ENCODE measurements at regions not wholly inside any gene's neighbourhood (a gene's known extent, or its start where the extent isn't known, plus 50 kb on each side); places are given as distances from the start of the nearest gene placed in this dataset.

- TF ChIP-seq CTCF (IDR thresholded peaks at IDR 0.05; ENCODE audit: low read depth, low read length) (no peak), MYC (IDR thresholded peaks at IDR 0.05; ENCODE audit: low read depth, low read length) (no peak), POLR2A (IDR thresholded peaks at IDR 0.05; ENCODE audit: extremely low read depth, insufficient read length) (no peak), MAX (IDR thresholded peaks at IDR 0.05; ENCODE audit: low read depth, low read length) (no peak)
- no peak for DNase-seq (ENCODE audit: low read depth)
- H3K4me3 ChIP-seq (ENCODE audit: low read depth, low read length), result no peak overlapping the region
These were observed 1205.4 kb downstream of the TBC1D22A start for GRCh38 chr22:47967831-47968230.

- no peak for DNase-seq (ENCODE audit: low read depth)
- TF ChIP-seq CTCF (IDR thresholded peaks at IDR 0.05; ENCODE audit: low read depth, low read length) (no peak), POLR2A (IDR thresholded peaks at IDR 0.05; ENCODE audit: extremely low read depth, insufficient read length) (no peak), MAX (IDR thresholded peaks at IDR 0.05; ENCODE audit: low read depth, low read length) (no peak), MYC (IDR thresholded peaks at IDR 0.05; ENCODE audit: low read depth, low read length) (no peak)
- no peak overlapping the region for H3K4me3 ChIP-seq (ENCODE audit: low read depth, low read length)
These were observed 1203.9 kb downstream of the TBC1D22A start for GRCh38 chr22:47966316-47966715.

DNA sequence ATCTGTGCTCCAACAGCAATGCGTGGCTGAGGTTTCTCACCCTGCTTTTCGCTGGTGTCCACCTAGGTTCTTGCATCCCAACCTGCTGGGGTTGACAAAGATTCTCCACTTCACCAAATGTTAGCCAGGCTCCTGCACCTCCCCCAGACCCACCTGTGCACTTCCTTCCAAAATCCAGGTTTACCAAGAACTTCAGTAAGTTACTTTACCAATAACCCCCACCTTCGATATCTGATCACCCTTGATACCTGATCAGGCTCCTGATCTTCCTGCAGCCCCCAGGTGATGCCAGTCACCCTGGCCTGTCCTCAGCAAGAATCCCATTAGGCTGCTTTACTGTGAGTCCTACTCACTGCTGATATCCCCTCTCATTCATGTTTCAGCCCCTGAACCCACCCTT lies 1203.4 kb downstream of the TBC1D22A start:
- TF ChIP-seq CTCF (IDR thresholded peaks at IDR 0.05; ENCODE audit: low read depth, low read length), result no peak
- no peak for TF ChIP-seq MYC (IDR thresholded peaks at IDR 0.05; ENCODE audit: low read depth, low read length)
- no peak for TF ChIP-seq POLR2A (IDR thresholded peaks at IDR 0.05; ENCODE audit: extremely low read depth, insufficient read length)
- no peak for TF ChIP-seq MAX (IDR thresholded peaks at IDR 0.05; ENCODE audit: low read depth, low read length)
- no peak overlapping the region for H3K4me3 ChIP-seq (ENCODE audit: low read depth, low read length)
- DNase-seq (ENCODE audit: low read depth), result no peak

GRCh38 chr22:47965066-47965465 lies 1202.6 kb downstream of the TBC1D22A start:
- TF ChIP-seq POLR2A (IDR thresholded peaks at IDR 0.05; ENCODE audit: extremely low read depth, insufficient read length) (no peak), MYC (IDR thresholded peaks at IDR 0.05; ENCODE audit: low read depth, low read length) (no peak), MAX (IDR thresholded peaks at IDR 0.05; ENCODE audit: low read depth, low read length) (no peak), CTCF (IDR thresholded peaks at IDR 0.05; ENCODE audit: low read depth, low read length) (no peak)
- DNase-seq (ENCODE audit: low read depth), result no peak
- no peak overlapping the region for H3K4me3 ChIP-seq (ENCODE audit: low read depth, low read length)

GRCh38 chr22:47963660-47964059 lies 1201.2 kb downstream of the TBC1D22A start:
- no peak for TF ChIP-seq MYC (IDR thresholded peaks at IDR 0.05; ENCODE audit: low read depth, low read length)
- TF ChIP-seq CTCF (IDR thresholded peaks at IDR 0.05; ENCODE audit: low read depth, low read length), result no peak
- no peak for TF ChIP-seq MAX (IDR thresholded peaks at IDR 0.05; ENCODE audit: low read depth, low read length)
- no peak for TF ChIP-seq POLR2A (IDR thresholded peaks at IDR 0.05; ENCODE audit: extremely low read depth, insufficient read length)
- no peak overlapping the region for H3K4me3 ChIP-seq (ENCODE audit: low read depth, low read length)
- no peak for DNase-seq (ENCODE audit: low read depth)

GRCh38 chr22:47957649-47958048 lies 1195.2 kb downstream of the TBC1D22A start:
- DNase-seq (ENCODE audit: low read depth), result no peak
- TF ChIP-seq MYC (IDR thresholded peaks at IDR 0.05; ENCODE audit: low read depth, low read length) (no peak), CTCF (IDR thresholded peaks at IDR 0.05; ENCODE audit: low read depth, low read length) (no peak), POLR2A (IDR thresholded peaks at IDR 0.05; ENCODE audit: extremely low read depth, insufficient read length) (no peak), MAX (IDR thresholded peaks at IDR 0.05; ENCODE audit: low read depth, low read length) (no peak)
- no peak overlapping the region for H3K4me3 ChIP-seq (ENCODE audit: low read depth, low read length)

Data from NB4 (cell line).